ENCODE measurements at regions not wholly inside any gene's neighbourhood (a gene's known extent, or its start where the extent isn't known, plus 50 kb on each side); places are given as distances from the start of the nearest gene placed in this dataset.

DNA sequence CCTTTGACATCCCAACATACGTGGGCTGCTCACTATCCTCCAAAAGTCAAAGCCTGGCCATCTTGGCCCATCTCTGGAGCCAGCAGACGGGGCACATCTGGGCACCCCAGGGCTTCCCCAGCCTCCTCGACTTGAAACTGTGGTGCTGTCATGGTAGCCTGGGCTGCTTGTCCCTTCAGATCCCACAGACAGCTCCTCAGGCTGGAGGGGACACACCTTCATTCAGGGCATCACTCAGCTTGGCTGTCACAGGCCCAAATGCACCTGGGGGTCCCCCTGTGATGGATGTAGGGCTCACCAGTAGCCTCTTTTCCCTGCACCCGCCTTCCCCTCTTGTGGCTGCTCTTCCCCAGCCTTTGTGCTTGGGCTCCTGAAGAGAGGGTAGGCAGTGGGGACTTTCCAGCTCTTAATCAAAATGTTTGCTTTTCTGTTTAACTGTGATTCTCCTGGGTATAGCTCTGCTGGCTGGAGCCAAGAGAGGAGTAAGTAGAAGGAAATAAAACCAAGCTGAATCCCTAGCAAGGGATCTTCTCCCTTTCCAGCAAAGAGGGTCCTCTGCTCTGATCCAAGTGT lies 92.3 kb downstream of the GYPC start:
- no peak for DNase-seq

DNA sequence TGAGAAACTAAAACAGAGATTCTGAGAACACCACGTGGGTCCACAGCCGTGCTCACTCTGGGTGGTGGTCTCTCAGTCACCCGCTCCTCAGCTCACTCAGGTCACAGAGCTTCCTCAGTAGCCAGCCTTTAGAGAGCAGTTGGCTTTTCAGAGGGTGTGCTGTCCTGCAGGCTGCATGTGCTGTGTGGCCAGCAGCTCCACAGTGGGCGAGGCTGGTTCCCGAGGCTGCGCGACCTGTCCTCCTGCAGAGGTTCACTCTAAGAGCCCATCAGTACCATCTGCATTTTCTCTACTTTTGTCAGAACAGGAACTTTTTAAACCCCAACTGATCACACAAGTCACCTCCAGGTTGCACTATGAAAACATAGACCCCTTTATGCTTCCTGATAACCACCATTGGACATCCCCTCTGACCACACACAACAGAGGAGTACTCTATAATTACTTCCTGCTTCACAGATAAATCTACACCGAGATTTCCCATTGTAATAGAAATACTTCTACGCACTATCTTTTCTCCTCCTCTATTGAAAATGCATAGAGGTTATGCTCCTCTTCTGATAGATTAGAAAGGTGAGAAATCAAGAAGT lies 93.1 kb downstream of the GYPC start:
- DNase-seq, result no peak

DNA sequence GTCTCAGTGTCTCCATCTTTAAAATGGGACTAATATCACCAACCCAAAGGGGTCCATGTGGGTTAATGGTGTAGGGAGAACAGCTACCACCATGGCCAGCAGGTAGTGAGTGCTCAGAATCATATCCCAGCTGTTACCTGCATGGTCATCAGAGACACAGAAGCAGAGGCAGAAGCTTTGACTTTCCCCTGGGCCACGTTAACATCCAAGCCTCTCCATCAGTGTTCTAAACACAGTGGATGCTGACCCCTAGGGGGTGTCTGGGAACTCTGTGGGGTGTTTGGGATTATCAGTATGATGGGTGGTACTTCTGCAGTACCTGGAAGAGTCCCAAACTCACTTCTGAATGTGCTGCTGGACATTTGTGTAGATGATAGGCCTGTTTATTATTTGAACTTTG lies 93.6 kb downstream of the GYPC start:
- DNase-seq, result no peak

DNA sequence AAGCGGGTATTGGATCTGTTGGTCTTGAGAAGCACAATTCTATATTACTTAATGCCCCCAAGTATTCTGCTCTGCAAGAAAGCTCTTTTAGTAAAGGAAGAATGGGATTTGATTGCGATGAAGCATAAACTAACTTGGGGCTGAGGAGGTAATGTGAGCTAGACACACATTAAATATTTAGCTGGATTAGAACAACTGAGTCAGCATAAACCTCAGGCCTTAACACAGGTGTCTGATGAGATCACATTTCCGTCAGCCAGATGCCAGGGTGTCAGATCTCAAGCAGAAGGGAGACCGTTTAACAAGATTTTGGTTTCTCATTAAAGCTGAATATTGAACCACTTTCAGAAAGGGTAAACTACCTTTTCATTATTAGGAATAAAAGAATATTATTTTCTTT lies 94.5 kb downstream of the GYPC start:
- no peak for DNase-seq

DNA sequence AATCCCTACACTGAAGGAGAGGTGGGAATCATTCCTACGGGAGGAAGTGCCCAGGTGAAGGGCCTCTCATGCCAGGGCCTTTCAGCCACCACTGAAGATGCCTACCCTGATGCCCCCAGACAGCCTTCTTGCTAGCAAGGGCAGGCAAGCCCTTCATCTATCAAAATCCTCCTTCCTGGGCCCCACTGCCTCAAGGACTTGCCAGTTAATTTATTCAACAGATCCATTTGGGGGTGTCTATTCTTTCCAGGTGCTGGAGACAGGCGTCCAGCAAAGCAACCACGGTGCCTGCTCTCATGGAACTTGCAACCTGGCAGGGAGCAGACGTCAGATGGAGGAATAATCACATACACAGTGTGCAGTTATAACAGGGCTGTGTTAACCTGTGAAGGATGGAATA lies 95.5 kb downstream of the GYPC start:
- DNase-seq, result no peak

DNA sequence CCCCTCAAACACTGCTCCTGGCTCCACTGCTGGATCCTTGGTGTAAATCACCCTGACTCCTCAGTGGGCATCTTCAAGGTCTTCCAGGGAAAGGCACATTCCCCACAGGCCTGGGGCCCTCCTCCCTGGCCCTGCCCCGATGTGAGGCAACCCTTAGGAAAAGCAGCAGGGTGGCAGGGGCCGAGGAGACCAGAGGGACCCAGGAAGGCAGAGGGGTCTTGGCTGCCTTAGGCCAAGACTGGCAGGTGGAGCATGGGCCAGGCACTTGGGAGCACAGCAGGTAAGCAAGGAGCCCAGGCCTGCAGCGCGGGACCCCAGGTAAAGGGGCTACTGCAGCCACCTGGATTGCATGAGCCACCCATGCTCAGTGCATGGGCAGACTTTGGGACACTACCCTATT lies 96.9 kb downstream of the GYPC start:
- no peak for DNase-seq

DNA sequence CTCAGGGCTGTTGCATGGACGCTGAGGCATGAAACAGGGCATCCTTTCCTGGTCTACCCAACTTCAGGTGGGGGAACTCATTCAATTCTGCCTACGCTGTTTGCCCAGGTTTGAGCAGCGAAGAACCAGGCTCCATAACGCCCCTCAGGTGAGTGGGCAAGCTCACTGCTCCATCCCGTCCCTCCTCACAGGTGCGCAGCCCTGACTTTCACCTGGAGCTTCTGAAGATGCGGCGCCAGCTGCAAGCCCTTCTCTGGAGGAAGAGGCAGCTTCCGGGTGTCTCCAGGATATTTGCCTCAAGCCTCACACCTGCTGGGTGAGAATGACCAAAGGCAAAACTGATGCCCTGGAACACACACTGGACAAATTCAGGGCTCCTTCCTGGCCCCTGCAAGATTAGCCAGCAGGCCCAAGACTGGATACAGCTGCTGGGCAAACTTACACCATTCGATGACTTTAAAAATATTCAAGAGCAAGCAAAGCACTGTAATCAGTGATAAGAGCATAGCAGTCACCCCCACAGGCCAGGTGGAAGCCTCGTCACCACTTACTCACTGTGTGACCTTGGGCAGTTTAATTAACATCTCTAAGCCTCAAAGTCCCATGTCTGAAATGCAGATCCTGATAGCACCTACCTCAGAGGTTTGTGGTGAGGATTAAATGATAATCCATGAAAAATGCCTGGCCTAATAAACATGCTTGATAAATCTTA lies 97.7 kb downstream of the GYPC start:
- DNase-seq, result no peak

DNA sequence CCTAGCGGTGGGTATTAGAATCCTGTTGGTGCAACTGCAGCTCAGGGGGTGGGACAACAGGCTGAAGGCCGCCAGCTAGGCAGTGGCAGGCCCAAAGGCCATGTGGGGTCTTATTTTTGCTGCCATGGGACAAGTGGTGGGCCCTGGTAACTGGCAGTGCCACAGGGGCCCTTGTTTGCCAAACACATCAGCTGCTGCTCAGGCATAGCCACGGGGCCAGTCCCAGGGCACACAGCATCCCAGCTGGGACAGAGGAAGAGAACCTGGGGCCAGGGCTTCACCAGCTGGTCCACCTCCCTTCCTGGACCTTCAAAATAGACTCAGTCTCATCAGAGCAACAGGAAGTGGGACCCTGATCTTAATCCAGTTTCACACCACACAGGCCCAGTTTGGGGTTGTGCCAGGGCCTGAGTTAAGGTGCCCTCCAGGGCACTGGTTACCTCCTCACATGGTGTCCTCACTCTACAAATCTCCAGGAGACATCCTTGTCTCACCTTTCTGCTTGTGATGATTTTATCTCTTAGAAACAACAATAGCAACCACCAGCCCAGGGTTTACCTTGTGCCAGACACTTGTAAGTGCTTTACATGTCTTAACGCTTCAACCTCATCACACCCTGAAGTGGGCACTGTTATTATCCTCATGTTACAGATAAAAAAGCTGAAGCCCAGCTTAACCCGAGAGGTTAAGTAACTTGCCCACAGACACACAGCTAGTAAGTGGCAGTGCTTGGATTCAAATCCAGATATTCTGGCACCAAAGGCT lies 98.5 kb downstream of the GYPC start:
- DNase-seq, result no peak

DNA sequence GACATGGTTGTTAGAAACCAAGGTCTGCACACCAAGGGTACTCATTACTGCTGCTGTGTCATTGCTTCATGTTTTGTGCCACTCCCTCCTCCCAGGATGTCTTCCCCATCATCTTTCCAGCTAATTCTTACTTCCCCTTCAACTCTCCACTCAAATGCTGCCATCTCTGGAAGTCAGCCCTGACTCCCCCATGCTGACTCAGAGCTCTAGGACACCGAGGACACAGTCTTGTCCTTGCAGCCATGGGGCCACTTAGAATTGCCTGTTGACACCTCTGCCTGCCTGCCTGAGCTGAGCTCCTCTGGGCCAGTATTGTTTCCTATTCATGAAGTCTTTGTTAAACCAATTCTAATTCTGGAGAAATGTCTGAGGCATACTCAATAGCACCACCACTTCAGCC lies 100.2 kb downstream of the GYPC start:
- no peak for DNase-seq

DNA sequence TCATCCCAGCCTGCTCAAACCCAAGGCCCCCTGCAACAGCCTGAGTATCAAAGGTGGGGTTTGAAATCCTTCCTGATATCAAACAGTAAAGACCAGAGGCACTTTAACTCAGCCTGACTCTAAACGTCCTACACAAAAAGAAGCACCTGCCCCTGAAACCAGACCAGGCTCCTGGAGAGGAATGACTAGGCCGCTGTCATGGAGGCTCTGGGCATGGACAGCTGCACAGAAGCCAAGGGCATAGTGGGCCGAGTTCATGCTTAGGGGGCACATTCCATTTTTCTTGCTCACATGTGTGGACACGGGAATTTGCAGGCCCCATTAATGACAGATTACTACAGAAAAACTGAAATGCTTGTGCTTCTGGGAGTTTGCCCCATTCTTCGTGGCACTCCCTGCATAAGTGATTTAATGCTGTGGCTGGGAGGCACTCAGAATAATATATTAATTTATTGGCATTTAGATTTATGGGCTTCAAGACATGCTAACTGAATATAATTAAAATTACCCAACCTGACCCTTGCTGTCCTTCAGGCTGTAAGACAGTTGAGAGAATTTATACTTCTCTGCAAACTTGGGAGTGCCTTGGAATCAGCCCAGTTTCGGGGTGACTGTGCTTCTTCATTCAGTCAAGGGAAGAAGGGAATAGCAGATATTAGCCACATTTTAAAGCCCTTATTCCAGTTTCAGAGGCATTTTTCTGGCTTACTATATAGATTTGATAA lies 105.5 kb downstream of the GYPC start:
- no peak for DNase-seq

DNA sequence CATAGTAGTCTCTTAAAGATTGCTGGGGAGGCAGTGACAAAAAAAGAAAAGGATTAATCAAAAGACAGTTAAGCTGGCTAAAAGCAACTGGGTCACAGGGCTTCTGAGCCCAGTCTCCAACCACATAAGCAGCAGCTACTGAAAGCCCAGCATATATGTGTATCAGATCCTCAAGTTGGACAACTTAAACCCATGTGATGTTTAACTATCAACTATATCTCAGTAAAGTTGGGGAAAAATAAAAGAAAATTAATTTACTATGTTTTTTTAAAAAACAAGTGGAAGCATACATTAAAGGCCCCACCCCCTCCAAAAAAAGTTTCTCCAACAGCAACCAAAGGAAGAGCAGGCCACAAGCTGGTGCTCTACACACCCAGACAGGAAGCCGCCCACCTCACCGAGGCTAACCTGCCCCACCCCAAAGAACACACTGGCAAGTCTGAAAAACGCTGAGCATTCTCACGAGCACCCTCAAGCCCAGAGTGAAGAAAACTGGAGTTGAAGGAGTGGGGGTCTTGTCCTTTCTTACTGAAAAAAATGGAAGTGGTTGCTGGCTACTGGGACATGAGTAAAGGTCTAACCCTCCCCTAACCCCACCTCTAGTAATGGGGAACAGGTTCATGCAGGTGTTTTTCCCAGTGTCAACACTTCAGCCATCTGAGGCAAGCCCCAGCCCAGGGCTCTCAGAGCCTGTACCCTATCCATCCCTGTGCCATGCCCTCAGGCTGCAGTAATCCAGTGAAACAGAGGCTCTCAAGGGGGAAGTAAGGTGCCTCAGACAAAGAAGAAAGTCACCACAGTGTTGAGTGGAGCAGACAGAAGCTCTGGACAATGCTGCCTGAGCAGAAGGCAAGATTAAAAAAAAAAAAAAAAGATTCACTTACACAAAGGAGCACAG lies 106.3 kb downstream of the GYPC start:
- DNase-seq, result peak in 2 of 5 donors; percentile 15 to 72

DNA sequence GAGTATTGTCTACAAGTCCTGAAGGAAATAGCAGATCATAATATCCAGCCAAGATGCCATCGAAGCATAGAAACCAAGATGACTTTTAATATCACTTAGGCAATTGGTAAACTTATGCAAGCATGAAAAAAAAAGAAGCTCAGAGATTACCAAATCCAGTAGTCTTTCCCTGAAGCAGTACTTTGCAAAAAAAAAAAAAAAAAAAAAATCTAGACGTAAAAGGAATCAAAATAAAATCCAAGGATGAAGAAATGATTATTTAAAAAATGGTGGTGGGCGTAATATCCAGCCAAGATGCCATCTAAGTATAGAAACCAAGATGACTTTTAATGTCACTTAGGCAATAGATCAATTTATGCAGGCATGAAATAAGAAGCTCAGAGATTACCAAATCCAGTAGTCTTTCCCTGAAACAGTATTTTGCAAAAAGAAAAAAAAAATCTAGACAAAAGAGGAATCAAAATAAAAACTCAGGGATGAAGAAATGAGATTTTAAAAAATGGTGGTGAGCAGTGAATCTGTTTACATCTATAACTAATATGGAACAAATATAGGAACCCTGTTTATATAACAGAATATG lies 108.8 kb downstream of the GYPC start:
- DNase-seq, result no peak

DNA sequence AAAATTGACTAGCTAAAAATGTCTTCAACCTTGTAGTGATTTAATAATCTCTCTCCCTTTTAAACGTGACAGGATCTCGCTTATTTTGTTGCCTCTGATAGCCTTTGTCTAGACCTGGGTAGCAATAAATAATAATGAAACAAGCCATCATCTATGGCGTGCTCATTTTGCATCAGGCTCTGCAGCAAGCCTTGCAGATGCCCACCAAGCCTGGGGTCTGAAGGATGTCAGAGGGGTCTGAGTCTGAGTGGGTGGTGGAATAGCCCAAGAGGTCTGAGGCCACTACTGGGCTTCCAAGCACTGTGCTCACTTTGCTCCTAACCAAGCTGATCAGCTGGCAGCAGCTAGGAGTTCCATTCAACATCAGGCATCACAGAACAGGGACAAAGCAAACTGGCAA lies 109.4 kb downstream of the GYPC start:
- DNase-seq, result no peak

DNA sequence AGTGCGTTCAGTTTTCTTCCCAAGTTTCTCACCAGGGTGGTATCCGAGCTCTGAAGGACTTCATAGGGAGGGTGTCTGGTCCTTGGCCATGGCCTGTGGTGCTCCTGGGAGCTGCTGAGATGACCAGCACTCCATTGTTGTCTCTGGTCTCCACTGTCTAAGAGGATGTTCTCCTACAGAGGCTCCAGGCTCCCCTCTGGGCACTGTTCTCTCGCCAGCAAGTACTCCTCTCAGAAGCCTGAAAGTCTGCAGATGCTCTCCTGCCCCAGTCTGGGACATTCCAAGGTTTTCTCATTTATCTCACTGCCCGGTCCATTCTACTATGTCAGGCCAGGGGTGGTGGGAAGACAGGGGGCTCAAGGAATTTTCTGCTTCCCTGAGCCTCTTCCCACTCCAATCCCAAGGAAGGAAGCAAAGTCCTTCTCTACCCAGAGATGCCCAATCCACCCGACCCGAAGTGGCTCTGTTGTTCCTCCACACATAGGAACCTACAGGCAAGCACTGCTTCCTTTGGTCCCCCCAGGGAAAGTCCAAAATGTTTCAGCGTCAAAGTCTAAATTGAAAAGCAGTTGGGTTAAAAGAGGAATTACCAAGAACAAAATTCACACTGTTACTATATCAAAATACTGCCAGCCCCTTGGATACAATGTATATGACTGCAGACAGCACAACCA lies 110.5 kb downstream of the GYPC start:
- DNase-seq, result no peak

DNA sequence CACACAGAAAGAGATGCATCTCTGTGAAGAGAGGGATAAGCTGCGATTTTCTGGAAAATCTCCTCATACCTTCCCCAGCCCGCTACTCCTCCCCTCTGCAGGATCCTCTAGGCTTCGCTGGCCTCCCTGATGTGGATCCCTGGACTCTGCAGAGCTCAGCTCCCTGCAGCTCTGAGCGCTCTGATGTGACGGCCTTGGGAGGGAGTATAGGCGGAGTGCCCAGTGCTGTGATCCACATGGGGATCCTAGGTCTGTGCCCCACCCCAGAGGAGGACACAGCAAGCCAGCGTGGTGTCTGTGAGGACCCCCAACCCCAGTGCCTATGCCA lies 111.0 kb downstream of the GYPC start:
- no peak for DNase-seq

DNA sequence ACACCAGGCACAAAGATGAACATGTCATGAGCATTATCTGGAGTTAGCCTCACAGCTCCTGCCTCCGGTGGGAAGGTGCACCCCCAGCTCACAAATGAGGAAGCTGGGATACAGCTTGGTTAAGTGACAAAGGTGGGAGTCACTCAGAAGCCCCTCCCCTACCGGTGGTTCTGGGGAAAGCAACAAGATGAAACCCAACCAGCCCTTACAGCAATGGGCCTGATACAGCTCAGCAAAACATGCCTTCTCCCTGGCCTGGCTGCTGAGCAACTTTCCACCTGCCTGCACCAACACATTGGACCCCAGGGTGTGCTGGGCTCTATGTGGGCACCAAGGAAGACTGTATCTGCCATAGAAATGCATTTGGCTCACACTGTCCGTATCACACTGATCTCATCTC lies 113.2 kb downstream of the GYPC start:
- DNase-seq, result no peak

DNA sequence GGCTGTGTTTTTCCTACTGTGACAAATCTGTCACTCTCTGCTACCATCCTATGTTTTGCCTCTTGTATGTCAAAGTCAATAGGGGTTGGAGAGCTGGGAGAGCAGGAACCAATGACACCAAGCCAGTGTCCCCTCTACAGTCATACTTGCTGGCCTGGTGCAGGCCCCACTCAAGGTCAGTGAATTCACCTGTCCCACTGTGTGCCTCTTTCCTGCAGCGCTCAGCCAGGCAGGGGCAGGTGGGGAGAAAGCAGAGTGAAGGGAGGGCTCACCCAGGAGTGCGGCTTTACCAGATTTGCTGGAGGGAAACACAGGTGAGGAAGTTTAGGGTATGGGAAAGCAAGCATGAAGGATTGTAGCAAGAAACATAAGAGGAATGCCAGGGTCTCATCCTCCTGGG lies 114.5 kb downstream of the GYPC start:
- no peak for DNase-seq

DNA sequence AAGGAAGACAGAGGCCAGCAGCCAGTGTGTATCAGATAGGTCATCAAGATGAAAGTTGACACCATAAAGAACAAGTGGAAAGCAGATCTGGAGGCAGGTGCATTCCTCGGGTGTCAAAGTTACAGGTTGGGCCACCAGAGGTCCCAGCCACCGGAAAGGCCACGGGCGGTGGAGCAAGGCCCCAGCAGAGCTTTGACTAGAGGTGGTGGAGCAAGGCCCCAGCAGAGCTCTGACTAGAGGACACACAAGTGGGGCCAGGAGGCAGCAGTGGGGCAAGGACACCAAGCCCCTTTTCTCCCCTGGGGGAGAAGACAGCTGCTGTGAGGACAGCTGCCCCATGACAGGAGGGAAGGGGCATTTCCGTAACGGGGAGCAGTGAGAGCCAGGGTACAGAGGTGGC lies 115.1 kb downstream of the GYPC start:
- no peak for DNase-seq

DNA sequence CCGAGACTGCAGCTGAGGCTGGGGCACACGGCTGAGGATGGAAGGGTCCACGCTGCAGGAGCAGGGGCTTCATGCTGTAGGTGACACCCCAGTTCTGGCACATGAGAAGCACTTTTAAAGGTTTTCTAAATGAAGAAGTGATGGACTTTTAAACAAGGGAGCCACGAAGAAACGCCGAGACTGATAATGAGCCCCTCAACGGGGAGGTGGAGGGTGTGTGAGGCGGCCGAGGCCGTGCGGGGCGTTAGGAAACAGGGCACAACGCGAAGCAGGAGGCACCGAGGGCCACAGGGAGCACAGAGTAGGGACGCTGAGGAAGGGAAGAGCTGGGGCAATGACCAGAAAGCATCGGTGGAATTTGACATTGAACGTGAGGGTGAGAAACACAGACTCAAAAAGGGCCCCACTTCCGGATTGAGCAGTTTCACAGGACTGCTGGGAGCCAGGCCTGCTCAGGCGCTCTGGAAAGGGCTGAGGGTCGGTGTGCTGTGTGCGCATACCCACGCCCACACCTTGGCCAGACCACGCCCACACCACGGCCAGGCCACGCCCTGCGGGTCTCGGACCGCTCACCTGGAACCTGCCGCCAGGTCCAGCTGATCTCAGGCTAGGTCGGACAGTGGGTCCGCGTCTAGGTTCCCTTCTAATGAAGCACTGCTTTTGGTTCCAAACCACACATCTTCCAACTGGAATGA lies 115.7 kb downstream of the GYPC start:
- DNase-seq, result no peak

DNA sequence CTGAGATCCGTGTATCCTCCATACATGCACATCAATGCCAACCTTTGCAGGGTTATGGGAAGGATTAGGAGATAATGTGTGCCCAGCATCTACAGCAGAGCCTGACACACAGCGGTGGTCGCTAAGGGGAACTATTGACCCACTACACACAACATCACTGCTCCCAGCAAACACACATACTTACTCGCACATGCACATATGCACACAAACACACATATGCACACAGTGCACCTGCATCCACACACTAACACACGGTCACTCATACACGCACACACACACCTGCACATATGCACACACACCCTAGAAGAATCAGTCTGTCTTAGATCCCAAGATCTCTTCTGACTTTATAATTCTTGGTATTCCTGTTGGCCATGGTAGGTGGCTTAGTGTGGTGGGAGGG lies 118.3 kb downstream of the GYPC start:
- no peak for DNase-seq

DNA sequence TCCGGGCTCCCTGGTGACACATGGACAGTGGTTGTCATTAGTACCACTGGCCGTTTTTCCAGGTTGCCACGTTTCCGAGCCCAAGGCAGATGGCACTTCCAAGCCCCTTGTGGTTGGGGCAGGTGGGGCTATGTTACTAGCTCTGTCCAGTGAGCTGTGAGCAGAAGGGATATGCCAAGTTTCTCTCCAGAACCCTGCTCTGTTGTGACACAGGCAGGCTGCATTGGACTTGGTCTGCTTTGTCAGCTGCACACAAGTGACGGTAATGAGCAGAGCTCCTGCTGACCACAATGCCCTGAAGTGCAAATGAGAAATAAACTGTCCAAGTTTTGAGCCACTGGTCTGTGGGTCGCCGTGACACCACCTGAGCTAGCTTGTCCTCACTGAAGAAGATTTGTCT lies 118.8 kb downstream of the GYPC start:
- no peak for DNase-seq

Measured in T-helper 1 cell (primary cell).